SU-DHL-6 (cell line): ENCODE measurements at regions not wholly inside any gene's neighbourhood (a gene's known extent, or its start where the extent isn't known, plus 50 kb on each side); places are given as distances from the start of the nearest gene placed in this dataset.
"Not testable (repeated sequence)": the region's sequence is repeated elsewhere in the genome, so short reads cannot be mapped to it uniquely, and the experiment has no call there.

Source experiments
- EZH2phosphoT487 ChIP-seq: fragments of 200-600 bp; sonication (generic), shearing (Covaris generic); conservative IDR thresholded peaks from 2 replicates; pipeline ENCODE4 v1.6.1; 2018; ENCODE audit warnings: mild to moderate bottlenecking, antibody characterized with exemption, low read length, moderate library complexity, mixed read lengths
- TF ChIP-seq, protein P1 (sequence below): fragments of 200-600 bp; sonication (generic); IDR thresholded peaks from one replicate; pipeline ENCODE4 v1.5.1; 2017; ENCODE audit warnings: antibody characterized with exemption, mild to moderate bottlenecking, low read length, moderate library complexity; ENCODE audit not compliant: insufficient read depth, poor library complexity, severe bottlenecking

DNA sequence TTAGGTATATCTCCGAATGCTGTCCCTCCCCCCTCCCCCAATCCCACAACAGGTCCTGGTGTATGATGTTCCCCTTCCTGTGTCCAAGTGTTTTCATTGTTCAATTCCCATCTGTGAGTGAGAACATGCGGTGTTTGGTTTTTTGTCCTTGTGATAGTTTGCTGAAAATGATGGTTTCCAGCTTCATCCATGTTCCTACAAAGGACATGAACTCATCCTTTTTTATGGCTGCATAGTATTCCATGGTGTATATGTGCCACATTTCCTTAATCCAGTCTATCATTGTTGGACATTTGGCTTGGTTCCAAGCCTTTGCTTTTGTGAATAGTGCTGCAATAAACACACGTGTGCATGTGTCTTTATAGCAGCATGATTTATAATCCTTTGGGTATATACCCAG lies 199.1 kb downstream of the CTH start:
- TF ChIP-seq, protein P1, sequence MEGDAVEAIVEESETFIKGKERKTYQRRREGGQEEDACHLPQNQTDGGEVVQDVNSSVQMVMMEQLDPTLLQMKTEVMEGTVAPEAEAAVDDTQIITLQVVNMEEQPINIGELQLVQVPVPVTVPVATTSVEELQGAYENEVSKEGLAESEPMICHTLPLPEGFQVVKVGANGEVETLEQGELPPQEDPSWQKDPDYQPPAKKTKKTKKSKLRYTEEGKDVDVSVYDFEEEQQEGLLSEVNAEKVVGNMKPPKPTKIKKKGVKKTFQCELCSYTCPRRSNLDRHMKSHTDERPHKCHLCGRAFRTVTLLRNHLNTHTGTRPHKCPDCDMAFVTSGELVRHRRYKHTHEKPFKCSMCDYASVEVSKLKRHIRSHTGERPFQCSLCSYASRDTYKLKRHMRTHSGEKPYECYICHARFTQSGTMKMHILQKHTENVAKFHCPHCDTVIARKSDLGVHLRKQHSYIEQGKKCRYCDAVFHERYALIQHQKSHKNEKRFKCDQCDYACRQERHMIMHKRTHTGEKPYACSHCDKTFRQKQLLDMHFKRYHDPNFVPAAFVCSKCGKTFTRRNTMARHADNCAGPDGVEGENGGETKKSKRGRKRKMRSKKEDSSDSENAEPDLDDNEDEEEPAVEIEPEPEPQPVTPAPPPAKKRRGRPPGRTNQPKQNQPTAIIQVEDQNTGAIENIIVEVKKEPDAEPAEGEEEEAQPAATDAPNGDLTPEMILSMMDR = not testable (repeated sequence)
- not testable (repeated sequence) for TF ChIP-seq EZH2phosphoT487
